B cell (primary cell): ENCODE measurements at regions not wholly inside any gene's neighbourhood (a gene's known extent, or its start where the extent isn't known, plus 50 kb on each side); places are given as distances from the start of the nearest gene placed in this dataset.
"Not testable (repeated sequence)": the region's sequence is repeated elsewhere in the genome, so short reads cannot be mapped to it uniquely, and the experiment has no call there.

Source experiments
- ATAC-seq: fragments of 200-7000 bp; cut with Tn5 transposase; one replicate; pipeline ENCODE4 v1.10.0; 2021; ENCODE audit warnings: low read depth, mild to moderate bottlenecking, moderate number of reproducible peaks, moderate library complexity
- CTCF ChIA-PET: fragments of 350-600 bp; sonication (Branson Sonifier 250); formaldehyde crosslinking; loops from one replicate; lab custom pipeline; 2021; ENCODE audit warnings: antibody characterized with exemption, inconsistent platforms; lab: Charles Lee
- POLR2A ChIA-PET: fragments of 350-600 bp; sonication (Branson Sonifier 250); formaldehyde crosslinking; loops from one replicate; lab custom pipeline; 2021; ENCODE audit warnings: antibody characterized with exemption; lab: Charles Lee
- DNase-seq: peaks from one replicate; pipeline ENCODE4 v3.0.0; 2013
- H2AFZ ChIP-seq: 2 replicates; pipeline ENCODE4 v1.6.1; 2012; ENCODE audit warnings: mild to moderate bottlenecking, low read depth, low read length; ENCODE audit not compliant: insufficient read depth, poor library complexity, severe bottlenecking
- H3K27ac ChIP-seq, 2 donors: 1 replicate in 1 of 2; 2 replicates in 1 of 2; pipeline ENCODE4 v1.5.1; 2012 to 2013; ENCODE audit warnings: low read length in 2 of 2, mild to moderate bottlenecking in 2 of 2, moderate library complexity in 1 of 2
- H3K27me3 ChIP-seq, 4 experiments: fragments of 200-600 bp in 1 of 4; sonication (generic) in 1 of 4; replicated peaks in 1 of 4; 1 replicate in 2 of 4; 2 replicates in 2 of 4; pipeline versions ENCODE4 v1.6.1 to v1.7.0; 2013 to 2016; ENCODE audit warnings: low read length in 3 of 4, mild to moderate bottlenecking in 2 of 4, mixed read lengths in 1 of 4, moderate library complexity in 1 of 4; ENCODE audit not compliant: insufficient read depth in 4 of 4, control insufficient read depth in 3 of 4; ENCODE audit errors: control extremely low read depth in 1 of 4
- H3K36me3 ChIP-seq, 2 experiments: replicated peaks in 1 of 2; 1 replicate in 1 of 2; 2 replicates in 1 of 2; pipeline versions ENCODE4 v1.6.1 to v1.7.1; 2013; ENCODE audit warnings: low read length in 1 of 2; ENCODE audit not compliant: insufficient read depth in 2 of 2, control insufficient read depth in 1 of 2; ENCODE audit errors: control extremely low read depth in 1 of 2, extremely low read depth in 1 of 2
- H3K4me1 ChIP-seq, 2 donors: fragments of 200-600 bp in 1 of 2; sonication (generic) in 1 of 2; 1 replicate in 1 of 2; 2 replicates in 1 of 2; pipeline versions ENCODE4 v1.5.1 to v1.6.1; 2013 to 2017; ENCODE audit warnings: low read length in 2 of 2; ENCODE audit not compliant: control insufficient read depth in 2 of 2, insufficient read depth in 2 of 2
- H3K4me2 ChIP-seq: replicated peaks from 2 replicates; pipeline ENCODE3; 2012; ENCODE audit warnings: mild to moderate bottlenecking, low read depth, low read length; ENCODE audit not compliant: poor library complexity, severe bottlenecking
- H3K4me3 ChIP-seq, 5 experiments: fragments of 200-600 bp in 1 of 5; sonication (generic) in 1 of 5; 1 replicate in 3 of 5; 2 replicates in 2 of 5; pipeline versions ENCODE4 v1.5.1 to v1.7.0; 2011 to 2016; ENCODE audit warnings: low read length in 4 of 5, mild to moderate bottlenecking in 4 of 5, low read depth in 2 of 5, control low read depth in 1 of 5, moderate library complexity in 1 of 5; ENCODE audit not compliant: insufficient read depth in 1 of 5; ENCODE audit errors: control extremely low read depth in 1 of 5, extremely low read depth in 1 of 5
- H3K79me2 ChIP-seq: fragments of 200-600 bp; sonication (generic); one replicate; pipeline ENCODE4 v1.6.0; 2016; ENCODE audit warnings: low read length; ENCODE audit not compliant: control insufficient read depth, insufficient read depth
- H3K9ac ChIP-seq: fragments of 200-600 bp; sonication (generic); 2 replicates; pipeline ENCODE4 v1.6.1; 2017; ENCODE audit warnings: mild to moderate bottlenecking, low read length, moderate library complexity
- H3K9me3 ChIP-seq, 3 donors: one replicate each; pipeline versions ENCODE4 v1.6.1 to v1.7.1; 2013; ENCODE audit warnings: low read length in 2 of 3; ENCODE audit not compliant: control insufficient read depth in 2 of 3, insufficient read depth in 1 of 3; ENCODE audit errors: control extremely low read depth in 1 of 3
- H4K20me1 ChIP-seq: 2 replicates; pipeline ENCODE4 v1.6.0; 2012; ENCODE audit warnings: mild to moderate bottlenecking, low read length; ENCODE audit not compliant: insufficient read depth, control insufficient read depth, poor library complexity, severe bottlenecking
- H3K27ac Mint-ChIP-seq: one replicate; pipeline ENCODE4 v1.8.0; 2021; ENCODE audit warnings: mixed read lengths
- H3K27me3 Mint-ChIP-seq: one replicate; pipeline ENCODE4 v1.8.0; 2021; ENCODE audit warnings: mixed read lengths
- H3K4me1 Mint-ChIP-seq: one replicate; pipeline ENCODE4 v1.8.0; 2021; ENCODE audit warnings: mixed read lengths
- H3K4me3 Mint-ChIP-seq: one replicate; pipeline ENCODE4 v1.8.0; 2021; ENCODE audit warnings: mixed read lengths
- H3K9me3 Mint-ChIP-seq: one replicate; pipeline ENCODE4 v1.8.0; 2022; ENCODE audit warnings: mixed read lengths; ENCODE audit not compliant: insufficient read depth
- EZH2 ChIP-seq: IDR thresholded peaks from 2 replicates; pipeline ENCODE4 v1.6.1; 2012; ENCODE audit warnings: borderline replicate concordance, low read depth, mild to moderate bottlenecking, moderate library complexity, low read length; ENCODE audit not compliant: insufficient read depth, poor library complexity, severe bottlenecking
- WGBS: methylation state at CpG from one replicate; pipeline ENCODE4 v1.1.5; 2013; ENCODE audit warnings: missing lambda C conversion rate; ENCODE audit not compliant: insufficient coverage; 5-methylcytosine and 5-hydroxymethylcytosine counted together
- intact Hi-C: fragments of 100-400 bp; cut with micrococcal nuclease; formaldehyde crosslinking; loops from one replicate; pipeline ENCODE4 v1.10.0; 2022
- TF ChIP-seq, protein P1 (sequence below): fragments of 200-600 bp; IDR thresholded peaks from one replicate; pipeline ENCODE4 v1.8.0; 2022; ENCODE audit warnings: antibody characterized with exemption, mild to moderate bottlenecking

GRCh38 chr2:52414561-52415295 is 1352.9 kb upstream of the CHAC2 start:
- H3K9me3 ChIP-seq = no peaks in the 10 kb centered on the region
- no peak overlapping the region for H2AFZ ChIP-seq
- H3K27me3 Mint-ChIP-seq = no peaks in the 10 kb centered on the region
- no peak overlapping the region for H3K27ac ChIP-seq
- no peaks in the 10 kb centered on the region for H3K36me3 ChIP-seq
- H3K27me3 ChIP-seq = no peaks in the 10 kb centered on the region
- H3K79me2 ChIP-seq = no peaks in the 10 kb centered on the region
- H3K4me1 Mint-ChIP-seq = no peaks in the 10 kb centered on the region
- H4K20me1 ChIP-seq = no peaks in the 10 kb centered on the region
- ChIA-PET POLR2A (no interaction called here), CTCF (no interaction called here)
- H3K4me3 ChIP-seq = no peak overlapping the region
- DNase-seq (no peak), ATAC-seq (no peak)
- H3K9ac ChIP-seq = no peak overlapping the region
- TF ChIP-seq, protein P1, sequence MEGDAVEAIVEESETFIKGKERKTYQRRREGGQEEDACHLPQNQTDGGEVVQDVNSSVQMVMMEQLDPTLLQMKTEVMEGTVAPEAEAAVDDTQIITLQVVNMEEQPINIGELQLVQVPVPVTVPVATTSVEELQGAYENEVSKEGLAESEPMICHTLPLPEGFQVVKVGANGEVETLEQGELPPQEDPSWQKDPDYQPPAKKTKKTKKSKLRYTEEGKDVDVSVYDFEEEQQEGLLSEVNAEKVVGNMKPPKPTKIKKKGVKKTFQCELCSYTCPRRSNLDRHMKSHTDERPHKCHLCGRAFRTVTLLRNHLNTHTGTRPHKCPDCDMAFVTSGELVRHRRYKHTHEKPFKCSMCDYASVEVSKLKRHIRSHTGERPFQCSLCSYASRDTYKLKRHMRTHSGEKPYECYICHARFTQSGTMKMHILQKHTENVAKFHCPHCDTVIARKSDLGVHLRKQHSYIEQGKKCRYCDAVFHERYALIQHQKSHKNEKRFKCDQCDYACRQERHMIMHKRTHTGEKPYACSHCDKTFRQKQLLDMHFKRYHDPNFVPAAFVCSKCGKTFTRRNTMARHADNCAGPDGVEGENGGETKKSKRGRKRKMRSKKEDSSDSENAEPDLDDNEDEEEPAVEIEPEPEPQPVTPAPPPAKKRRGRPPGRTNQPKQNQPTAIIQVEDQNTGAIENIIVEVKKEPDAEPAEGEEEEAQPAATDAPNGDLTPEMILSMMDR = no peak
- no peak for TF ChIP-seq EZH2
- H3K4me3 Mint-ChIP-seq = no peak overlapping the region
- no peak overlapping the region for H3K27ac Mint-ChIP-seq
- H3K4me2 ChIP-seq = no peak overlapping the region
- no CpG with 5 or more reads among the region's 3 CpGs for WGBS
- H3K4me1 ChIP-seq = no peaks in the 10 kb centered on the region
- no peaks in the 10 kb centered on the region for H3K9me3 Mint-ChIP-seq
- intact Hi-C loops = no loop called here

DNA sequence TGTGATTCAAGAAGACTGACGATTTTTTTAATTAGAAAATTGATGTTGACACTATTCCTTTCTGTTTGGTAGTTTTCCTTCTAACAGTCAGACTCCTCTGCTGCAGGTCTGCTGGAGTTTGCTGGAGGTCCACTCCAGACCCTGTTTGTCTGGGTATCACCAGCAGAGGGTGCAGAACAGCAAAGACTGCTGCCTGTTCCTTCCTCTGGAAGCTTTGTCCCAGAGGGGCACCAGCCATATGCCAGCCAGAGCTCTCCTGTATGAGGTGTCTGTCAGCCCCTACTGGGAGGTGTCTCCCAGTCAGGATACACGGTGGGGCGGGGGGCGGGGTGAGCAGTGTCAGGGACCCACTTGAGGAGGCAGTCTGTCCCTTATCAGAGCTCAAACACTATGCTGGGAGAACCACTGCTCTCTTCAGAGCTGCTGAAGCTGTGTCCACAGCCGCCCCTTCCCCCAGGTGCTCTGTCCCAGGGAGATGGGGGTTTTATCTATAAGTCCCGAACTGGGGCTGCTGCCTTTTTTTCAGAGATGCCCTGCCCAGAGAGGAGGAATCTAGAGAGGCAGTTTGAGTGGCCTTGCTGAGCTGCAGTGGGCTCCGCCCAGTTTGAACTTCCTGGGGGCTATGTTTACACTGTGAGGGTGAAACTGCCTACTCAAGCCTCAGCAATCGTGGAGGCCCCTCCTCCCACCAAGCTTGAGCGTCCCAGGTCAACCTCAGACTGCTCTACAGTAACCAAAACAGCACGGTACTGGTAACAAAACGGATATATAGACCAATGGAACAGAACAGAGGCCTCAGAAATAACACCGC is 1358.1 kb upstream of the CHAC2 start:
- H3K27me3 ChIP-seq, H2AFZ ChIP-seq, H3K9me3 ChIP-seq, POLR2A ChIA-PET, H3K36me3 ChIP-seq, H3K4me2 ChIP-seq, H3K27ac Mint-ChIP-seq, H3K27me3 Mint-ChIP-seq, H3K4me3 ChIP-seq, H3K4me3 Mint-ChIP-seq, H4K20me1 ChIP-seq, intact Hi-C loops, CTCF ChIA-PET, H3K79me2 ChIP-seq, H3K9ac ChIP-seq, H3K9me3 Mint-ChIP-seq, H3K27ac ChIP-seq, ATAC-seq, H3K4me1 ChIP-seq, H3K4me1 Mint-ChIP-seq, DNase-seq: not testable (repeated sequence)
- WGBS = 91% methylated on average over 7 of the region's 12 CpGs
